Daoy (cell line): ENCODE measurements at regions not wholly inside any gene's neighbourhood (a gene's known extent, or its start where the extent isn't known, plus 50 kb on each side); places are given as distances from the start of the nearest gene placed in this dataset.
"Not testable (repeated sequence)": the region's sequence is repeated elsewhere in the genome, so short reads cannot be mapped to it uniquely, and the experiment has no call there.

Source experiments
- DNase-seq: peaks from one replicate; pipeline ENCODE4 v3.0.0-alpha.2; 2015; ENCODE audit warnings: low read depth

DNA sequence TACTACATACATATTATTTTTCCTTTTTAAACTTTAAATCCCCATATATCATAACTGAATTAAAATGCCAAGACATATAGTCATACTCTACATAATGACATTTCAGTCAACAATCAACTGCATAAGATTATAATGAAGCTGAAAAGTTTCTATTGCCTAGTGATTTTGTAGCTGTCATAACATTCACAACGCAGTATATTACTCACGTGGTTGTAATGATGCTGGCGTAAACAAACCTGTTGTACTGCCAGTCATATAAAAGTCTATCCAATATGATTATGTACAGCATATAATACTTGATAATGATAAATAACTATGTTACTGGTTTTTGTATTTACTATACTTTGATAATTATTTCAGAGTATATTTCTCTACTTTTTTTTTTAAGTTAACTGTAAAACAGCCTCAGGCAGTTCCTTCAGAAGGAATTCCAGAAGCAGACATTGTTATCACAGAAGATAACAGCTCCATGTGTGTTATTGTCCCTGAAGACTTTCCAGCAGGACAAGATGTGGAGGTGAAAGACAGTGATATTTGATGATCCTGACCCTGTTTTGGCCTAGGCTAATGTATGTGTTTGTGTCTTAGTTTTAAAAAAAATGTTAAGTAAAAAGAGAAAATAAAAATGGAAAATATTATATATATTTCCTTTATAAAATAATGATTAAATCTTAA is 443.4 kb upstream of the UBE2E2 start:
- DNase-seq, result no peak

DNA sequence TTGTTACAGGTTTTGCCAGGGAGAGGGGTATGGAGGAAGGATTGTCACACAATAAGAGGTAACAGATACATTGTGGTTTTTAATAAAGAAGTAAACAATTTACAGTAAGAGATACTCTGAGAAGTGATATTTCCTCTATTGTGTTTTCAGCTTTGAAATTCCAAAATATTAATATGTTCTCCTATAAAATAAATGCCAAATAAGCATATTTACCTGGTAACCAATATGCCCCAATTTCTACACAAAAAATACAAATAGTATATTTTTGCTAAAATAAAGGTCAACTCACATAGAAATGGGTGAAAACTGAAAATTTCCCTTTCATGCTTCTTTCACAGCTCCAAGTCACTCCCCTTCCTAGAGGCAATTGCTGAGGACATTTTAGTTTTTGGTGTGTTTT is 437.4 kb upstream of the UBE2E2 start:
- DNase-seq, result no peak

- DNase-seq, result no peak
Observed at GRCh38 chr3:22777834-22778233, 425.3 kb upstream of the UBE2E2 start.

GRCh38 chr3:22779737-22780136 is 423.4 kb upstream of the UBE2E2 start:
- no peak for DNase-seq

- DNase-seq, result no peak
Observed at GRCh38 chr3:22792533-22792932, 410.6 kb upstream of the UBE2E2 start.

DNA sequence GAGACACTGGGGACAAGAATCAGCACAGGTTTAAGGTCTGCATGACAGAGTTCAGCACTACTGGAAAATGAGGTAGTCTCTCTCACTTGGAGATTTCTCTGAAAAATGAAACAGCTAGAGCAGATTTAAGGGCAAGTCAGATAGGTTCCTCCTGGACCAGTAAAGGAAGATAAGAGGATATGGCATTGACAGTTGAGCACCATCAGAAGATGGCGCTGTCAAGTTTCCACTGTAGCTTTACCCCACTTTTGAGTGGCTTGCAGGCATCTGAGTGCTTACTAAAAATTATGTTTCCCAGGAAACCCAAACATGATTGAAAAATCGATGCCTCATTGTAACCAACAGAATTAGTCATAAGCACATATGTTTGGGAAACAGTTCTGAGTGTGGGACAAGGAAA is 407.2 kb upstream of the UBE2E2 start:
- no peak for DNase-seq

- no peak for DNase-seq
Observed at GRCh38 chr3:22798461-22798860, 404.7 kb upstream of the UBE2E2 start.

DNA sequence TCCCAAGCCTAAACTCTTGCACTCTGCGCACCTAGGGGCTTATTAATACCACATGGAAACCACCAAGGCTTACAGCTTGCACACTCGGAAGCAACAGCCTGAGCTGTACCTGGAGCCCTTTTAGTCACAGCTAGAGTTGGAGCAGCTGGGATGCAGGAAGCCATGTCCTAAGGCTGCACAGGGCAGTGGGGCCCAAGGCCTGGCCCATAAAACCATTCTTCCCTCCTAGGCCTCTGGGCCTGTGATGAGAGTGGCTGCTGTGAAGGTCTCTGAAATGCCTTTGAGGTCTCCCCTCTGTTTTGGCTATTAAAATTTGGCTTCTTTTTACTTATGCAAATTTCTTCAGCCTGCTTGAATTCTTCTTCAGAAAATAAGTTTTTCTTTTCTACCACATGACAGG is 383.9 kb upstream of the UBE2E2 start:
- DNase-seq, result no peak

DNA sequence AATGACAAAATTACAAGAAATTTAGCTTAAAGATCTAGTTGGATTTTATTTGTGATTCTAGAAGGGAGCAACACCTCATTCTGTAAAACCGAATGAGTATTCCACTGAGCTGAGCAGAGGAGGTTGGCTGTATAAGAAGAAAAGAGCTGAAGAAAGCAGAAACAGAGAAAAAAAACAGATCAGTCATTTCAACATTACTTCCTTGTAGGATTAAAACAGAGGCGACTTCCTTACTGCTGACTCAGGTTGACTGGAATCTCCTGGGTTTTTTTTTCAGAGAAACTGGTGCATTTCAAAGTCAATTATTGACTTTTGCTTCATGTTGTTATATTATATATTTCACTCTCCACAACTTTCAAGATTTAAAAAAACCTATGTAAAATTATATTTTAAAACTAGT is 368.1 kb upstream of the UBE2E2 start:
- DNase-seq, result no peak

GRCh38 chr3:22836131-22836530 is 367.0 kb upstream of the UBE2E2 start:
- no peak for DNase-seq

DNA sequence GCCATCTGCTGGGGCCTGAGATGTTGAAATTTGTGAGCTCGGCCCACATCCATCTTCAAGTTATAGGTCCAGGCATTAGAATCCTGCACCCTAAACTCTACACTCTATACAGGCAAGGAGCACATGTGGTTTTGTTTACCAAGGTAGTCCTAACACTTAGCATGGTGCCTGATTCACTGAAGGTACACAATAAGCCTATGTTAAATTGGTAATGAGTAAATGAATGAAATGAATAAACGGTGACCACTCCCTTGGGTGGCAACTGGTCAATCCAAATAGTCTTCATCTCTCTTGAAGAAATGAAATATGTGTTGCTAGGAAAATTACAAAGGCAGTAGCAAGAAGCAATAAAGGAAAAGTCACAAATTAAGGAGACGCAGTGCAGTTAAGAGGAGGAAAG is 359.3 kb upstream of the UBE2E2 start:
- DNase-seq, result no peak

DNA sequence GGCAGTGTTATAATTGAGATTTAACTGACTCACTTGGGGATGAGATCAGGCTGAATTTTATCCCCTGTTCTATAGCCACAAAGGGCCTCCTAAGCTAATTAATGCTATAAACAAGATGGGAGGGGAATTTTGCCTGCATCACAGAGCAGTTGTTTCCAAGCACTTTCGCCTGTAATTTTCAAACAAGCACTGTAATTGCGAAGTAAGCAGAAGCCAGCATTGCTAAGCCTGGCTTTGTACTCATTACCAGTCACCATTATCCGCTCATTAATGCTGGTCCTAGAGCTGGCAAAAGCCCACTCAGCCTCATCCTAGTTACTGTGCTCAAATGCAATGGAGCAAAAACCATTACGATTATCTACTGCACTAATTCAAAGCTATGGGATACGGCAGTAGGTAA is 356.6 kb upstream of the UBE2E2 start:
- no peak for DNase-seq

DNA sequence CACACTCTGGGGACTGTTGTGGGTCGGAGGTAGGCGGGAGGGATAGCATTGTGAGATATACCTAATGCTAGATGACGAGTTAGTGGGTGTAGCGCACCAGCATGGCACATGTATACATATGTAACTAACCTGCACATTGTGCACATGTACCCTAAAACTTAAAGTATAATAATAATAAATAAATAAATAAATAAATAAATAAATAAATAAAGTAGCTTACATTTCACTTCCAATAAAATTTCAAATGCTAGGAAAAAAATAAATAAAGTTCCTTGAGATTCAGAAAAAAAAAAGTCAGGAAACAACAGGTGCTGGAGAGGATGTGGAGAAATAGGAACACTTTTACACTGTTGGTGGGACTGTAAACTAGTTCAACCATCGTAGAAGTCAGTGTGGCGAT is 353.5 kb upstream of the UBE2E2 start:
- not testable (repeated sequence) for DNase-seq

- no peak for DNase-seq
Observed at GRCh38 chr3:22856811-22857210, 346.3 kb upstream of the UBE2E2 start.

- DNase-seq, result no peak
Observed at GRCh38 chr3:22858486-22858885, 344.6 kb upstream of the UBE2E2 start.

GRCh38 chr3:22859618-22860017 is 343.5 kb upstream of the UBE2E2 start:
- no peak for DNase-seq

DNA sequence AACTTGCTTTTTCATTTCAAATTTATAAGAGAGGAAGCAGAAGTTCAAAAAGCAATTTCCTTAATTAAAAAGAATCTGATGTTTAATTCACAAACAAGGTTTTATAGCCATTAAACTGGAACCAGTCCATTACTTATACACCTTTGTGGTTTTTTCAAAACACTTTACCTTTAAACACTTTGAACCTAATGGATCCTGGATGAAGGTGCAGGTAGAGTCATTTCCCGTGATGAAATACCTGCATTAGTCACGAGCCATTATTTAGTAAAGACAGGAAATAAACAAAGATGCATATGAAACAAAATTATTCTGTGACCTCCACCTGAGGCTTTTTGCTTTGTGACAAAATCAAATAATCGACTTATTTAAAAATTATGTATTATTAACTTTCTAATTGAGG is 341.7 kb upstream of the UBE2E2 start:
- DNase-seq, result no peak

GRCh38 chr3:22862111-22862510 is 341.0 kb upstream of the UBE2E2 start:
- DNase-seq, result no peak

- DNase-seq, result not testable (repeated sequence)
Observed at GRCh38 chr3:22882834-22883233, 320.3 kb upstream of the UBE2E2 start.

DNA sequence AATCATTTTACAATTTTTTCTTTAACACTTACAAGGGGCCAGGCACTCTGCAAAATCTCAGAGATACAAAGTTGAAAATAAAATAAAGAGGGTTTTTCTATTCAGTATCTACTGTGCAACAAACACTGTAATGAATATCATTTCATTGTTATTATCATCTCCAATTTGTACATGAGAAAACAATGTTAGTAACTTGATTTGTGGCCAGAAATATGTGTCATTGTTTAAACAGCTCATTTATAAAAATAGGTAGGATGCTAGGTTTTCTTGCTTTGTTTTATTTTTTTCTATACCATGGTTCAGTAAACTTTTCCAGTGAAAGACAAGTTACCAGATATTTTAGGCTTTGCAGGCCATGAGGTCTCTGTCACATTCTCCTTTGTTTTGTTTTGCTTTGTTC is 318.1 kb upstream of the UBE2E2 start:
- no peak for DNase-seq

- no peak for DNase-seq
Observed at GRCh38 chr3:22885574-22886341, 317.4 kb upstream of the UBE2E2 start.

DNA sequence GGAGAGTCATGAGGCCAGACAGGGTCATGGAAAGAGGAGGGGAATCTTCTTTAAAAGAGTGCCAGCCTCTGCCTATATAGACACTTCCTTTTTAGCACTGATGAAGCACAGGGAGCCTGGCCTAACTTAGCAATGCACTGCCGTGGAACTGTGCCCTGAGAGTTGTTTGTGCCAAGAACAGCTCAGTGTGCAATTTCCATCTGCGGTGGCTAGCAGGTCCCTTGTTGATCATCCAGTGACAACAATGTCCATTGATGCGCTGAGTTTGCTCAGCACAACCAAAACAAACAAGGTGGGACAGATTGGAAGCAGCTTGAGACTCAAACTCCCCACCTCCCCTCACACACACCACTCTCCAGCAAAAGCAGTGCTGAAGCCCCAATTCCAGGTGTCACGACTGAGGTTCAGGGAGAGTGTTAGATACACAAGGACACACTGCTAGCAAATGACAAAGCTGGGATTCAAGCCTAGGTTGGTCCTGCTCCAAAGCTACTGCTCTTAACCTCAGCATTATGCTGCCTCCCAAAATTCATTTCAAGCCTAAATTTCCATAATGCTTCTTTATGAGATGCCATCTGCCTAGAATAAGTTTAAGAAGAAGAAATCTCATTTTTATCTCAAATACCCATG is 316.6 kb upstream of the UBE2E2 start:
- no peak for DNase-seq

DNA sequence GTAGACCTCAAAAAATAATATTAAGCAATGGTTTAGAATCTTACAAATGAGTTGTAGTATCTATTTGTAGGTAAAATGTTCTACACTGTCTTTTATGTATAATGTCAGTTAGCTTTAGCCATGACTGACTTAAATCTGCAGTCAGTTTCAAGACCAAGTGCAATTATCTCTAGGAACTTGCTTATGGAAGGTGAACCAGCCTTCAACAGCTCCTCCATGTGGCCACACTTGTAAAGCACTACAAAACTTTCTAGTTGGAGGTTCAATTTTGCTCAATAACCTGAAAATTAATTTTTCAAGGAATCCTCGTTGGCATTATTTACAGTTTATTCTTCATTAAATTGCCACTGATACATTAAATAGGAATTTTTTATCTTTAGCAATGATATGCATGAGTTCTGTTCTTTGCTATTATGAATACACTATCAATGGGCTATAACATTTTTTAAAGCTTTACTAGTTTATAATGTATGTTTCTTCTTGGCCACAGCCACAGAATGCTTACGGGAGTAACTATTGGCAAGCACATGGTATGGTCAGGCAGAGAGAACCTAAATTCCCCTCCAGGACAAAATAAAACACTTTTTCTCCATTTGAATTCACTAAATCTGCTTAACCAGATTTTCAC is 315.3 kb upstream of the UBE2E2 start:
- no peak for DNase-seq
